Osteoblast (primary cell): ENCODE measurements at regions not wholly inside any gene's neighbourhood (a gene's known extent, or its start where the extent isn't known, plus 50 kb on each side); places are given as distances from the start of the nearest gene placed in this dataset.

Experiments used
- DNase-seq: peaks from one replicate; pipeline ENCODE4 v3.0.0; 2011; ENCODE audit warnings: low spot score, mixed read lengths; ENCODE audit not compliant: insufficient read length; ENCODE audit errors: missing footprints
- H2AFZ ChIP-seq: 2 replicates; pipeline ENCODE4 v1.6.0; 2011; ENCODE audit warnings: mild to moderate bottlenecking, low read length
- H3K27ac ChIP-seq: 2 replicates; pipeline ENCODE4 v1.5.1; 2011; ENCODE audit warnings: mild to moderate bottlenecking, low read depth, low read length, moderate library complexity
- H3K27me3 ChIP-seq: 2 replicates; pipeline ENCODE4 v1.6.0; 2012; ENCODE audit warnings: mild to moderate bottlenecking, control low read depth, inconsistent platforms, low read length, moderate library complexity; ENCODE audit not compliant: insufficient read depth
- H3K36me3 ChIP-seq: 2 replicates; pipeline ENCODE4 v1.5.1; 2011; ENCODE audit warnings: mild to moderate bottlenecking, low read length, control low read depth, moderate library complexity; ENCODE audit not compliant: insufficient read depth
- H3K4me1 ChIP-seq: 2 replicates; pipeline ENCODE4 v1.5.1; 2011; ENCODE audit warnings: mild to moderate bottlenecking, low read length, control low read depth, moderate library complexity; ENCODE audit not compliant: insufficient read depth
- H3K4me2 ChIP-seq: 2 replicates; pipeline ENCODE4 v1.6.0; 2011; ENCODE audit warnings: mild to moderate bottlenecking, low read length; ENCODE audit not compliant: insufficient read depth
- H3K4me3 ChIP-seq: fragments of 200-600 bp; sonication (generic); 3 replicates; pipeline ENCODE4 v1.5.1; 2012; ENCODE audit warnings: mild to moderate bottlenecking, low read length, inconsistent platforms; ENCODE audit not compliant: insufficient read depth
- H3K79me2 ChIP-seq: 2 replicates; pipeline ENCODE4 v1.6.0; 2012; ENCODE audit warnings: mild to moderate bottlenecking, low read length, control low read depth, inconsistent platforms; ENCODE audit not compliant: insufficient read depth
- H3K9me3 ChIP-seq: 2 replicates; pipeline ENCODE4 v1.5.1; 2011; ENCODE audit warnings: low read depth, low read length, control low read depth
- H4K20me1 ChIP-seq: 2 replicates; pipeline ENCODE4 v1.6.0; 2012; ENCODE audit warnings: mild to moderate bottlenecking, low read length, control low read depth; ENCODE audit not compliant: insufficient read depth
- TF ChIP-seq, protein P1 (sequence below): IDR thresholded peaks from 2 replicates; pipeline ENCODE4 v1.5.1; 2011; ENCODE audit warnings: mild to moderate bottlenecking, low read depth, low read length, moderate library complexity; ENCODE audit errors: extremely low read depth

DNA sequence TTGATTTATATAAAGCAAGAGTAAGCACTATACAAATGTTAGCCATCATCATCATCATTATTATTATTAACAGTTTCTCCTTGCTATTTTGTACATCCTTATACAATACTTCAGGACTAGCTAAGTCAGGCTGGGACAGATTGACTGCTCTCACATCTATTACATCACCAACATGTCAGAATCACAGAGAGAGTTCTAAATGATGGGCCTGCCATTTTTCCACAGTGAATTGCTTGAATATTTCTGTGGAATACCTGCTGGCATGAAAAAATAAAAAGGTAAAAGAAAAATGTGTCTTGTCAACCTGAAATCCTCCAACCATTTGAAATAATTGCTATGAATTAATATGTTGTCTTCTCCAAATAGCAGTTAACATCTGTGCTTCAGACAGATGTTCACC is 1311.3 kb downstream of the FAM181B start:
- H3K4me1 ChIP-seq: no peaks in the 10 kb centered on the region
- H3K4me3 ChIP-seq: no peak overlapping the region
- TF ChIP-seq, protein P1, sequence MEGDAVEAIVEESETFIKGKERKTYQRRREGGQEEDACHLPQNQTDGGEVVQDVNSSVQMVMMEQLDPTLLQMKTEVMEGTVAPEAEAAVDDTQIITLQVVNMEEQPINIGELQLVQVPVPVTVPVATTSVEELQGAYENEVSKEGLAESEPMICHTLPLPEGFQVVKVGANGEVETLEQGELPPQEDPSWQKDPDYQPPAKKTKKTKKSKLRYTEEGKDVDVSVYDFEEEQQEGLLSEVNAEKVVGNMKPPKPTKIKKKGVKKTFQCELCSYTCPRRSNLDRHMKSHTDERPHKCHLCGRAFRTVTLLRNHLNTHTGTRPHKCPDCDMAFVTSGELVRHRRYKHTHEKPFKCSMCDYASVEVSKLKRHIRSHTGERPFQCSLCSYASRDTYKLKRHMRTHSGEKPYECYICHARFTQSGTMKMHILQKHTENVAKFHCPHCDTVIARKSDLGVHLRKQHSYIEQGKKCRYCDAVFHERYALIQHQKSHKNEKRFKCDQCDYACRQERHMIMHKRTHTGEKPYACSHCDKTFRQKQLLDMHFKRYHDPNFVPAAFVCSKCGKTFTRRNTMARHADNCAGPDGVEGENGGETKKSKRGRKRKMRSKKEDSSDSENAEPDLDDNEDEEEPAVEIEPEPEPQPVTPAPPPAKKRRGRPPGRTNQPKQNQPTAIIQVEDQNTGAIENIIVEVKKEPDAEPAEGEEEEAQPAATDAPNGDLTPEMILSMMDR: no peak
- no peaks in the 10 kb centered on the region for H3K79me2 ChIP-seq
- no peaks in the 10 kb centered on the region for H3K9me3 ChIP-seq
- H3K4me2 ChIP-seq: no peak overlapping the region
- no peak overlapping the region for H2AFZ ChIP-seq
- H3K27ac ChIP-seq: no peak overlapping the region
- H4K20me1 ChIP-seq: no peaks in the 10 kb centered on the region
- DNase-seq: no peak
- no peaks in the 10 kb centered on the region for H3K36me3 ChIP-seq
- H3K27me3 ChIP-seq: no peaks in the 10 kb centered on the region

DNA sequence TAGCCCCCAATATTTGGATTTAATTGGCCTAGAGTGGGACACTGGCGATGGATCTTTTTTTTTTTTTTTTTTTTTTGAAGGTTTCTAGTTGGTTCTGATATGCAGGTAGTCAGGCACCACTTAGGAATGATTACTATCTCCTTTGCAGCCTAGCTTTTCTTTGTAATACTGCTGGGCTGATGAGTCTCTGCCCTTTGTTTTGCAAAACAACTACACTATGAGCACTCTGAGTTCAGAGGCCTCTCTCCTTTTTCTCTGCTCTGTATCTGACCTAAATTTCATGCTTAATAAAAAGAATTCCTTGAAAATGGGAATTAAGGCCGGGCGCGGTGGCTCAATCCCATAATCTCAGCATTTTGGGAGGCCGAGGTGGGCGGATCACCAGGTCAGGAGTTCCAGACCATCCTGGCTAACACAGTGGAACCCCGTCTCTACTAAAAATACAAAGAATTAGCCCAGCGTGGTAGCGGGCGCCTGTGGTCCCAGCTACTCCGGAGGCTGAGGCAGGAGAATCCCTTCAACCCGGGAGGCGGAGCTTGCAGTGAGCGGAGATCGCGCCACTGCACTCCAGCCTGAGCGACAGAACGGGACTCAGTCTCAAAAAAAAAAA is 1312.3 kb downstream of the FAM181B start:
- H3K36me3 ChIP-seq: no peaks in the 10 kb centered on the region
- H3K4me2 ChIP-seq: no peak overlapping the region
- DNase-seq: no peak
- TF ChIP-seq, protein P1: no peak
- no peaks in the 10 kb centered on the region for H3K79me2 ChIP-seq
- H3K27ac ChIP-seq: no peak overlapping the region
- no peak overlapping the region for H2AFZ ChIP-seq
- no peak overlapping the region for H3K4me3 ChIP-seq
- H3K27me3 ChIP-seq: no peaks in the 10 kb centered on the region
- H3K9me3 ChIP-seq: no peaks in the 10 kb centered on the region
- no peaks in the 10 kb centered on the region for H4K20me1 ChIP-seq
- H3K4me1 ChIP-seq: no peaks in the 10 kb centered on the region

DNA sequence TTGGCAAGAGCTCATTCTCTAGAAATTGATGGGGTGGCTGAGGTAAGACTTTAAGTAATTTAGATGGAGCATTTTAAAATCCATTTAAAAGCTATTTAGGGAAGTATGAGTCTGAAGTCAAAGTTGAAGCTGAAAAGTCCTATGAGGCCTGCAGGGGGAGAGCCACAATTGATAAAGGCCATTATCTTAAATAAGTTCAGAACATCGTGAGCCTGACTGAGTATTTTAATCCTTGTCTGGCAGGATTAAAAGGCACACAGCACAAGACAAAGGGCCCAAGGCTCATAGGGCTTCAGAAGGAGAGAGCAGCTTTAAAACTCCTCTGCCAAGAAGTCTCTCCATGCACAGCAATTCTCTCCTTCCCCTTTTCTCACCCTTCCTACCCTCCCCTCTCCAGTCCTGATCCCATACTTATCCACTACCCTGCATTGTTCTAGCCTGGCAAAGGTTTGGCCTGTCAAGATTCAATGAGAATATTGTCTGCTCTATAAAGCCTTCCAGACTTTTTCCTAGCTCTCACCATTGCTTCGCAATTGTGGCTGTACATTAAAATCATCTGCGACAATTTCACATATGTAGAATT is 1312.9 kb downstream of the FAM181B start:
- Histone ChIP-seq H3K79me2 (no peaks in the 10 kb centered on the region), H3K4me2 (no peak overlapping the region), H3K4me1 (no peaks in the 10 kb centered on the region), H2AFZ (no peak overlapping the region), H3K27ac (no peak overlapping the region), H3K27me3 (no peaks in the 10 kb centered on the region), H3K4me3 (no peak overlapping the region), H3K9me3 (no peaks in the 10 kb centered on the region), H4K20me1 (no peaks in the 10 kb centered on the region), H3K36me3 (no peaks in the 10 kb centered on the region)
- DNase-seq: peak; percentile 4
- TF ChIP-seq, protein P1: no peak

DNA sequence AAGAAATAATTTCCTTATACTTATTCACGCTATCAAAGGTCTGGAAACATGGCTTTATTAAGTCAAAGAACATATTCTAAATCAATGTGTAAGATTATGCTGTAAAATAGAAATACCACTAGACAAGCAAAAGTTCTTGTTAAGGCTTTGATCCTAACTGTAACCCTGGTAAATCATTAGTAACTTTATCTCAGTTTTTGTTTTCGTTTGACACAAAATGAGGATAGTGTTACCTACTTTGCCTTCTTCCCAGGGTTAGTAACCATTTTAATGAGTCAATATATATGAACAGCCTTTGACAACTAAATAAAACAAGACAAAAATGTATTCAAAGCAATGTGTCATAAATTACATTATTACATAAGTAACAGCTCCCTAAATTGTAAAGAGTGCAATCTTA is 1336.3 kb downstream of the FAM181B start:
- TF ChIP-seq, protein P1: no peak
- Histone ChIP-seq H3K27me3 (no peaks in the 10 kb centered on the region), H3K27ac (no peak overlapping the region), H3K4me1 (no peaks in the 10 kb centered on the region), H3K4me2 (no peak overlapping the region), H3K36me3 (no peaks in the 10 kb centered on the region), H2AFZ (no peak overlapping the region), H3K9me3 (no peaks in the 10 kb centered on the region), H4K20me1 (no peaks in the 10 kb centered on the region), H3K4me3 (no peak overlapping the region), H3K79me2 (no peaks in the 10 kb centered on the region)
- DNase-seq: no peak
